KMS-11 (cell line): ENCODE measurements at regions not wholly inside any gene's neighbourhood (a gene's known extent, or its start where the extent isn't known, plus 50 kb on each side); places are given as distances from the start of the nearest gene placed in this dataset.

Source experiments
- H2AFZ ChIP-seq: fragments of 200-600 bp; sonication (generic); 2 replicates; pipeline ENCODE4 v1.6.1; 2016; ENCODE audit warnings: antibody characterized with exemption, mixed run types, low read depth
- H3K27ac ChIP-seq: fragments of 200-600 bp; sonication (generic); 2 replicates; pipeline ENCODE4 v1.6.1; 2016; ENCODE audit warnings: mild to moderate bottlenecking, mixed run types
- H3K27me3 ChIP-seq: fragments of 200-600 bp; sonication (generic); 2 replicates; pipeline ENCODE4 v1.6.1; 2017; ENCODE audit warnings: mild to moderate bottlenecking, low read depth, mixed run types, moderate library complexity; ENCODE audit not compliant: insufficient read depth
- H3K36me3 ChIP-seq: fragments of 200-600 bp; sonication (generic); 2 replicates; pipeline ENCODE4 v1.6.1; 2017; ENCODE audit warnings: mild to moderate bottlenecking, mixed run types; ENCODE audit not compliant: insufficient read depth
- H3K4me1 ChIP-seq: fragments of 200-600 bp; sonication (generic); 2 replicates; pipeline ENCODE4 v1.6.1; 2016; ENCODE audit warnings: mild to moderate bottlenecking, low read depth, mixed run types; ENCODE audit not compliant: poor library complexity, severe bottlenecking
- H3K4me2 ChIP-seq: fragments of 200-600 bp; sonication (generic); 2 replicates; pipeline ENCODE4 v1.7.0; 2016; ENCODE audit warnings: mild to moderate bottlenecking, mixed run types
- H3K4me3 ChIP-seq: fragments of 200-600 bp; sonication (generic); IDR thresholded peaks from 2 replicates; pipeline ENCODE4 v1.6.1; 2017; ENCODE audit warnings: low read depth, low read length, mixed read lengths; ENCODE audit not compliant: insufficient read depth
- H3K79me2 ChIP-seq: fragments of 200-600 bp; sonication (generic); 2 replicates; pipeline ENCODE4 v1.6.1; 2016; ENCODE audit warnings: low read depth, mixed run types; ENCODE audit not compliant: insufficient read depth
- H3K9ac ChIP-seq: fragments of 200-600 bp; sonication (generic); 2 replicates; pipeline ENCODE4 v1.6.1; 2016; ENCODE audit warnings: mild to moderate bottlenecking, mixed run types
- H4K20me1 ChIP-seq: fragments of 200-600 bp; sonication (generic); 2 replicates; pipeline ENCODE4 v1.6.1; 2016; ENCODE audit warnings: mild to moderate bottlenecking, mixed run types; ENCODE audit not compliant: insufficient read depth
- TF ChIP-seq, protein P1 (sequence below): fragments of 200-600 bp; sonication (generic); conservative IDR thresholded peaks from 2 replicates; pipeline ENCODE4 v1.6.1; 2017; ENCODE audit warnings: low read depth, mild to moderate bottlenecking, antibody characterized with exemption, low read length, moderate library complexity, mixed read lengths

DNA sequence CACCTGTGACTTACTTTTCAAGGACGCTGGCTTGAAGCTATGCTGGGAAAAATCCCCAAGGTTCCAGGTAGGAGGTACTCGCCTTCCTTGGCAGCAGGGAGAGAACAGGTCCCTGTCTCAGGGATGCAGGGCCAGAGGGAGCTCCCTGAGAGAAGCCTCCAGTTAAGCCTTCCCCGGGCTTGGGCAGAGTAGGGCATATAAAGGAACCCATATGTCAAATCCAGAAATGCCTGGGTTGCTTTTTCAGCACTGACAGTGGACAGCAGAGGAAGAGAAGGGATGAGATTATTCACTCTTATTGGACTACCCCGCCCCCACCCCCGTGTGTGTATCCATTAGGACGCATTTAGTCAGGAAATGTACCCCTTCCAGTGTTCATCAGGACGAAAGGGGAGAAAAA, 89.3 kb upstream of the TEX51 start:
- Histone ChIP-seq H3K9ac (no peak overlapping the region), H4K20me1 (no peaks in the 10 kb centered on the region), H2AFZ (no peak overlapping the region), H3K27ac (no peak overlapping the region), H3K4me1 (no peaks in the 10 kb centered on the region), H3K4me3 (no peak overlapping the region), H3K79me2 (no peaks in the 10 kb centered on the region), H3K4me2 (no peak overlapping the region), H3K36me3 (no peaks in the 10 kb centered on the region), H3K27me3 (no peaks in the 10 kb centered on the region)
- TF ChIP-seq, protein P1, sequence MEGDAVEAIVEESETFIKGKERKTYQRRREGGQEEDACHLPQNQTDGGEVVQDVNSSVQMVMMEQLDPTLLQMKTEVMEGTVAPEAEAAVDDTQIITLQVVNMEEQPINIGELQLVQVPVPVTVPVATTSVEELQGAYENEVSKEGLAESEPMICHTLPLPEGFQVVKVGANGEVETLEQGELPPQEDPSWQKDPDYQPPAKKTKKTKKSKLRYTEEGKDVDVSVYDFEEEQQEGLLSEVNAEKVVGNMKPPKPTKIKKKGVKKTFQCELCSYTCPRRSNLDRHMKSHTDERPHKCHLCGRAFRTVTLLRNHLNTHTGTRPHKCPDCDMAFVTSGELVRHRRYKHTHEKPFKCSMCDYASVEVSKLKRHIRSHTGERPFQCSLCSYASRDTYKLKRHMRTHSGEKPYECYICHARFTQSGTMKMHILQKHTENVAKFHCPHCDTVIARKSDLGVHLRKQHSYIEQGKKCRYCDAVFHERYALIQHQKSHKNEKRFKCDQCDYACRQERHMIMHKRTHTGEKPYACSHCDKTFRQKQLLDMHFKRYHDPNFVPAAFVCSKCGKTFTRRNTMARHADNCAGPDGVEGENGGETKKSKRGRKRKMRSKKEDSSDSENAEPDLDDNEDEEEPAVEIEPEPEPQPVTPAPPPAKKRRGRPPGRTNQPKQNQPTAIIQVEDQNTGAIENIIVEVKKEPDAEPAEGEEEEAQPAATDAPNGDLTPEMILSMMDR, result no peak

DNA sequence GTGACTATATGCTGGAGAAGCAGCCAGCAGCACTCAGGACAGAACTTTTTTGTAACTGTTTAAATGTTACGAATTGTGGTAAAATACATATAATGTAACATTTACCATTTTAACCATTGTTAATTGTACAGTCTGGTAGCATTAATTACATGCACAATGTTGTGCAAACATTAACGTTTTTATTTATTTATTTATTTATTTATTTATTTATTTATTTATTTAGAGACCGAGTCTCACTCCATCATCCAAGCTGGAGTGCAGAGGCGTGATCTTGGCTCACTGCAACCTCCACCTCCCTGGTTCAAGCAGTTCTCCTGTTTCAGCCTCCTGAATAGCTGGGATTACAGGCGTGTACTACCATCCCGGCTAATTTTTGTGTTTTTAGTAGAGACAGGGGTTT, 88.7 kb upstream of the TEX51 start:
- TF ChIP-seq, protein P1, result no peak
- Histone ChIP-seq H3K4me3 (no peak overlapping the region), H3K27me3 (no peaks in the 10 kb centered on the region), H4K20me1 (no peaks in the 10 kb centered on the region), H2AFZ (no peak overlapping the region), H3K36me3 (no peaks in the 10 kb centered on the region), H3K9ac (no peak overlapping the region), H3K27ac (no peak overlapping the region), H3K4me2 (no peak overlapping the region), H3K4me1 (no peaks in the 10 kb centered on the region), H3K79me2 (no peaks in the 10 kb centered on the region)

DNA sequence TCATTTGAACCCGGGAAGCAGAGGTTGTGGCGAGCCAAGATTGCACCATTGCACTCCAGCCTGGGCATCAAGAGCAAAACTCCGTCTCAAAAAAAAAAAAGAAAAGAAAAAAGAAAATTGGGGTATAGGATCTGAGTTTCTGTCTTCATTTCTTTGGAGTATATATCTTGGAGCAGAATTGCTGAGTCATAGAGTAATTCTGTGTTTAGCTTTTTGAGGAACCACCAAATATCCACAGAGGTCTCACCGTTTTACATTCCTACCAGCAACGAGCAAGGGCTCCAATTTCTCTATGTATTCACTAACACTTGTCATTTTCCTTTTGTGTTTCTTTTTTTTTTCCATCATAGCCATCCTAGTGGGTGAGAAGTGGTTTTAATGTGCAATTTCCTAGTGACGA, 87.6 kb upstream of the TEX51 start:
- no peak overlapping the region for H3K27ac ChIP-seq
- H2AFZ ChIP-seq, result no peak overlapping the region
- TF ChIP-seq, protein P1, result no peak
- no peaks in the 10 kb centered on the region for H3K4me1 ChIP-seq
- no peak overlapping the region for H3K4me2 ChIP-seq
- H3K4me3 ChIP-seq, result no peak overlapping the region
- H3K36me3 ChIP-seq, result no peaks in the 10 kb centered on the region
- no peaks in the 10 kb centered on the region for H3K79me2 ChIP-seq
- H3K9ac ChIP-seq, result no peak overlapping the region
- no peaks in the 10 kb centered on the region for H4K20me1 ChIP-seq
- H3K27me3 ChIP-seq, result no peaks in the 10 kb centered on the region

DNA sequence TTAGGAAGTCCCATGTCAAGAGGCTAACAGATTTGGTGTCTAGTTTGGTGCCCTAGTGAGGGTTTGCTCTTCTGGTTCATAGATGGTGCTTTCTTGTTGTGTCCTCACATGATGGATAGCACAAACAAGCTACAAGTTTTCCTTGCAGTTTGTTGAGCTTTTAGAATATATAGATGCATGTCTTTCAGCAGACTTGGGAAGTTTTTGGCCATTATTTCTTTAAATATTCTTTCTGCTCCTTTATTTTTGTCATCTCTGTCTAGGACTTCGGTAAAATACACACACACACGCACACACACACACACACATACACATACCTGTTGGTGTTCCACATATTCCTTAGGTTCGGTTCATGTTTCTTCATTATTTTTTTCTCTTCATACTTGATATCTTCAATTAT, 81.5 kb upstream of the TEX51 start:
- H3K9ac ChIP-seq, result no peak overlapping the region
- H3K4me3 ChIP-seq, result no peak overlapping the region
- H3K79me2 ChIP-seq, result no peaks in the 10 kb centered on the region
- H3K36me3 ChIP-seq, result no peaks in the 10 kb centered on the region
- no peak overlapping the region for H3K27ac ChIP-seq
- no peaks in the 10 kb centered on the region for H3K27me3 ChIP-seq
- H3K4me2 ChIP-seq, result no peak overlapping the region
- TF ChIP-seq, protein P1, result no peak
- H4K20me1 ChIP-seq, result no peaks in the 10 kb centered on the region
- H2AFZ ChIP-seq, result no peak overlapping the region
- no peaks in the 10 kb centered on the region for H3K4me1 ChIP-seq

DNA sequence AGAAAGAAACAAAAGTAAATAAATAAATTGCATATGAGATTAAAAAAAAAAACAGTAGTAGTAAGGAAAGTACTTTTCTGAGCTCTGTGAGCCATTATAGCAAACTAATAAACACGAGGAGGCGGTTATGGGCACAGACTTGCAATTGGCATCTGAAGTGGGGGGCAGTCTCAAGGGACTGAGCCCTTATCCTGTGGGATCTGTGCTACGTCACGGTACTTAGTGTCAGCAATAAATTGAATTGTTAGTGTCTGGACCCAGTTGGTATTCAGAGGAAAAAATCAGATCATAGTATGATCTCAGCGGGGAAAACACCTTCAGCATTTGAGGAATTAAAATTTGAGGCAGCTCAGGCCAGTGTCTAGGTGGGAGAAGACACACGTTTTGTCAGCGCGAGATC, 76.6 kb upstream of the TEX51 start:
- no peaks in the 10 kb centered on the region for H3K27me3 ChIP-seq

More for the DNA sequence above, 76.6 kb upstream of the TEX51 start:
- Histone ChIP-seq H3K79me2 (no peaks in the 10 kb centered on the region), H4K20me1 (no peaks in the 10 kb centered on the region), H3K4me3 (no peak overlapping the region), H3K4me1 (no peaks in the 10 kb centered on the region), H3K4me2 (no peak overlapping the region), H3K9ac (no peak overlapping the region), H2AFZ (no peak overlapping the region), H3K36me3 (no peaks in the 10 kb centered on the region), H3K27ac (no peak overlapping the region)
- TF ChIP-seq, protein P1, result no peak
